ENCODE measurements at regions not wholly inside any gene's neighbourhood (a gene's known extent, or its start where the extent isn't known, plus 50 kb on each side); places are given as distances from the start of the nearest gene placed in this dataset.

DNA sequence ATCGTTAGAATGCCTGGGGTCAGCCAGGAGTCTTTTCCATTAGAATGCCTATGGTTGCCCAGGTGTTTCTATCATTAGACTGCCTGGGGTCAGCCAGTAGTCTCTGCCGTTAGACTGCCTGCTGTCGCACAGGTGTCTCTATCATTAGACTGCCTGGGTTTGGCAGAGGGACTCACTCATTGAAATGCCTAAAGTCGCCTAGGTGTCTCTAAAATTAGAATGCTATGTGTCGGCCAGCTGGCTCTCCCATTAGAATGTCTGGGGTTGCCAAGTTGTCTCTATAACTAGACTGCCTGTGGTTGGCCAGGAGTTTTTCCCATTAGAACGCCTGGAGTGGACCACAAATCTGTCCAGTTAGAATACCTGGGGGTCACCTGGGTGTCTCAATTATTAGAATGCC is 2266.5 kb downstream of the TP53TG3F start:
- Histone ChIP-seq H2BK5ac (ENCODE audit: insufficient read length, low read length) (no peak overlapping the region), H3K9ac (ENCODE audit: extremely low read depth, insufficient read length, low read length) (no peak overlapping the region), H3K4me2 (ENCODE audit: insufficient read depth, insufficient read length, low read length) (no peak overlapping the region), H3K23ac (ENCODE audit: insufficient read length, low read depth, low read length) (no peak overlapping the region), H3K23me2 (ENCODE audit: insufficient read length, low read depth, low read length, poor library complexity, severe bottlenecking) (no peaks in the 10 kb centered on the region), H2BK15ac (ENCODE audit: low read depth, low read length) (no peak overlapping the region), H3K27ac (ENCODE audit: insufficient read length, low read depth, low read length) (no peak overlapping the region), H2BK20ac (ENCODE audit: low read depth, low read length, poor library complexity, severe bottlenecking) (no peak overlapping the region), H4K91ac (ENCODE audit: insufficient read length, low read depth, low read length) (no peak overlapping the region), H2AK5ac (ENCODE audit: insufficient read length, low read length) (no peak overlapping the region), H3K18ac (ENCODE audit: insufficient read length, low read depth, low read length) (no peak overlapping the region), H3K27me3 (ENCODE audit: insufficient read depth, low read length) (no peaks in the 10 kb centered on the region), H3K79me1 (ENCODE audit: insufficient read depth, low read depth, low read length, poor library complexity, severe bottlenecking) (no peaks in the 10 kb centered on the region), H2BK120ac (ENCODE audit: low read depth, low read length, poor library complexity, severe bottlenecking) (no peak overlapping the region), H3K4ac (ENCODE audit: low read depth, low read length) (no peak overlapping the region), H4K8ac (replicated peaks; ENCODE audit: insufficient read length, low read depth, low read length) (no peak overlapping the region), H3K79me2 (ENCODE audit: insufficient read depth, low read length) (no peaks in the 10 kb centered on the region), H2BK12ac (ENCODE audit: insufficient read length, low read depth, low read length) (no peak overlapping the region), H3K56ac (ENCODE audit: insufficient read length, low read depth, low read length) (no peak overlapping the region), H4K20me1 (ENCODE audit: control insufficient read depth, insufficient read depth, insufficient read length) (no peaks in the 10 kb centered on the region), H3K9me3 (ENCODE audit: control insufficient read depth, low read depth, low read length) (peaks cover 91% of the 10 kb centered on the region), H3K14ac (ENCODE audit: insufficient read depth, low read length) (no peak overlapping the region), H4K5ac (ENCODE audit: insufficient read length, low read depth, low read length) (no peak overlapping the region), H2AFZ (ENCODE audit: low read length) (no peak overlapping the region), H3T11ph (ENCODE audit: low read length) (no peak overlapping the region), H3K4me1 (ENCODE audit: insufficient read depth, low read length) (no peaks in the 10 kb centered on the region)
- TF ChIP-seq, protein P1, sequence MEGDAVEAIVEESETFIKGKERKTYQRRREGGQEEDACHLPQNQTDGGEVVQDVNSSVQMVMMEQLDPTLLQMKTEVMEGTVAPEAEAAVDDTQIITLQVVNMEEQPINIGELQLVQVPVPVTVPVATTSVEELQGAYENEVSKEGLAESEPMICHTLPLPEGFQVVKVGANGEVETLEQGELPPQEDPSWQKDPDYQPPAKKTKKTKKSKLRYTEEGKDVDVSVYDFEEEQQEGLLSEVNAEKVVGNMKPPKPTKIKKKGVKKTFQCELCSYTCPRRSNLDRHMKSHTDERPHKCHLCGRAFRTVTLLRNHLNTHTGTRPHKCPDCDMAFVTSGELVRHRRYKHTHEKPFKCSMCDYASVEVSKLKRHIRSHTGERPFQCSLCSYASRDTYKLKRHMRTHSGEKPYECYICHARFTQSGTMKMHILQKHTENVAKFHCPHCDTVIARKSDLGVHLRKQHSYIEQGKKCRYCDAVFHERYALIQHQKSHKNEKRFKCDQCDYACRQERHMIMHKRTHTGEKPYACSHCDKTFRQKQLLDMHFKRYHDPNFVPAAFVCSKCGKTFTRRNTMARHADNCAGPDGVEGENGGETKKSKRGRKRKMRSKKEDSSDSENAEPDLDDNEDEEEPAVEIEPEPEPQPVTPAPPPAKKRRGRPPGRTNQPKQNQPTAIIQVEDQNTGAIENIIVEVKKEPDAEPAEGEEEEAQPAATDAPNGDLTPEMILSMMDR (conservative IDR thresholded peaks at IDR 0.05) = no peak
- Mint-ChIP-seq H3K27me3 (ENCODE audit: low read depth) (no peaks in the 10 kb centered on the region; the same call in 1 of the 2 replicates), H3K36me3 (ENCODE audit: insufficient read depth in 1 of 3, low read depth in 3 of 3) (peaks cover 0 to 32% (median 16%) of the 10 kb centered on the region in 3 experiments; a peak in 6 of 7 replicates), H3K4me3 (no peak overlapping the region), H3K9me3 (peaks cover 96 to 97% of the 10 kb centered on the region in 2 experiments), H3K27ac (no peak overlapping the region), H3K4me1 (no peaks in the 10 kb centered on the region)
- no CpG with 5 or more reads among the region's 6 CpGs for WGBS (ENCODE audit: extremely low coverage, insufficient read length, low lambda C conversion rate)
- no peak for DNase-seq

Measured in H9 (cell line).